AG09319 (cell line): ENCODE measurements at regions not wholly inside any gene's neighbourhood (a gene's known extent, or its start where the extent isn't known, plus 50 kb on each side); places are given as distances from the start of the nearest gene placed in this dataset.
"Not testable (repeated sequence)": the region's sequence is repeated elsewhere in the genome, so short reads cannot be mapped to it uniquely, and the experiment has no call there.

ENCODE experiments used
- DNase-seq: peaks from one replicate; pipeline ENCODE4 v3.0.0-alpha.2; 2010; ENCODE audit warnings: low read depth; ENCODE audit errors: extremely low read depth
- TF ChIP-seq, protein P1 (sequence below): IDR thresholded peaks from 2 replicates; pipeline ENCODE4 v1.5.1; 2011; ENCODE audit warnings: low read depth, mild to moderate bottlenecking, inconsistent platforms, low read length, moderate library complexity

DNA sequence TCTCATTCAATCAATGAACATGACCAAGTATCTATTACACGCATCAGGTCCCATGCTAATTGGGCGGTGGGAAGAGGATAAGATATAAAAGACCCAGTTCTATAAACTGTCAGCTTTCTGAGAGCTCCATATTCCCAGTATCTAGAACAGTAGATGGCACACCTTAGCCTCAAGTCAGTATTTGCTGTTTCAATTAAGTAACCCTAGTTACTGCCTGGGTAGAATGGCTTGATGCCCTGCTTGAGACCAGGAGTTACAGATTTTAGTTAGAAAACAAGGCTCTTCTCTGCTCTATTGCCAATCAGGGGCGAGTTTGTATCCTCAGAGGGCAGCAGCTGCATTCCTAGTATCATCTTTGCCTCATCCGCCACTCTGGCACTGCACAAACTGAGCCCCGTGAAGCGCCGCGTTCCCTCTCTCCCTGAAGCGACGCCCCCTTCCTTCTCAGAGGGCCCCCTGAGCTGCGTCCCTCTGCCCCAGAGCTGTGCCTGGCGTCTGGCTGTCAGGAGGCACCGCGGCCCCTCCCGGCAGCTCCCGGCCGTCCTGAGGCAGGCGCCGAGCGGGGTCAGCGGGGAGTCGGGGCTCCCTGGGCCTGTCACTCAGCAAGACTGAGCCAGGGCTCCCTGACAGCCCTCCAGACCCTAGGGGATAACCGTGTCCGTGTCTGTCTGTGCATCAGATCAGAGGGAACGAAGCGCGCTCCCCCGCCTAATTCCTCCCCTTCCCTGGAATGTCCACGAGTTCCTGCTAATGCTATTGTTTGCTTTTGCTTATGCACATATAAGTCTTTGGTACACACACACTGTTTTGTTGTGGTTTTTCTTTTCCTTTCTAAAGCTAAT is 212.4 kb upstream of the TTC29 start:
- TF ChIP-seq, protein P1, sequence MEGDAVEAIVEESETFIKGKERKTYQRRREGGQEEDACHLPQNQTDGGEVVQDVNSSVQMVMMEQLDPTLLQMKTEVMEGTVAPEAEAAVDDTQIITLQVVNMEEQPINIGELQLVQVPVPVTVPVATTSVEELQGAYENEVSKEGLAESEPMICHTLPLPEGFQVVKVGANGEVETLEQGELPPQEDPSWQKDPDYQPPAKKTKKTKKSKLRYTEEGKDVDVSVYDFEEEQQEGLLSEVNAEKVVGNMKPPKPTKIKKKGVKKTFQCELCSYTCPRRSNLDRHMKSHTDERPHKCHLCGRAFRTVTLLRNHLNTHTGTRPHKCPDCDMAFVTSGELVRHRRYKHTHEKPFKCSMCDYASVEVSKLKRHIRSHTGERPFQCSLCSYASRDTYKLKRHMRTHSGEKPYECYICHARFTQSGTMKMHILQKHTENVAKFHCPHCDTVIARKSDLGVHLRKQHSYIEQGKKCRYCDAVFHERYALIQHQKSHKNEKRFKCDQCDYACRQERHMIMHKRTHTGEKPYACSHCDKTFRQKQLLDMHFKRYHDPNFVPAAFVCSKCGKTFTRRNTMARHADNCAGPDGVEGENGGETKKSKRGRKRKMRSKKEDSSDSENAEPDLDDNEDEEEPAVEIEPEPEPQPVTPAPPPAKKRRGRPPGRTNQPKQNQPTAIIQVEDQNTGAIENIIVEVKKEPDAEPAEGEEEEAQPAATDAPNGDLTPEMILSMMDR = no peak; the same call in none of the 2 replicates
- no peak for DNase-seq

DNA sequence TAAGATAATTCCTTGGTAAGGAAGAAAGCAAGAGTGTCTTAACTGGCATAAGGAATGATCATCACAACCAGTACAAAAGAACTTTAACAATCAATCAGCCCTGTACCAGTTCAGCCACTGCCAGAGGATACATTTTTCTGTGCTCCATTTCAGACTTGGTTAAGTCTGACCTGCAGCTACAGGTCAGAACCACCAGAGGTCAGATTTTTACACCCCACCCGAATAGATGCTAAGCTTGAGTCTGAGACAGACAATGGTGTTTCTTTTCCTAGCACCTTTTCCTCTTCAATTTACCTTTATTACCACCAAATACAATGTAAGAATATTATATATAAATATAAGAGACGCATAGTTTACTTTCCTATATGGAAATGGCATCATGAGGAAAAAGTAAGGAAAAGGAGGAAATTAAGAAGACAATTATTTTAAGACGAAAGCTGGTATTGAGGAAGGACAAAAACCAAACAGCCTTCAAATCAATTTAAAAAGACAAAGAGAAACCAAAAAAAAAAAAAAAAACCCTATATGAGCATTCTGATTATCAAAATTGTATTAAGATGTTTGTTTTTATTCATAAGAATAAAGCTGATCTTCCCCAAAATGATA is 215.3 kb upstream of the TTC29 start:
- TF ChIP-seq, protein P1 = peak; percentile 81

DNA sequence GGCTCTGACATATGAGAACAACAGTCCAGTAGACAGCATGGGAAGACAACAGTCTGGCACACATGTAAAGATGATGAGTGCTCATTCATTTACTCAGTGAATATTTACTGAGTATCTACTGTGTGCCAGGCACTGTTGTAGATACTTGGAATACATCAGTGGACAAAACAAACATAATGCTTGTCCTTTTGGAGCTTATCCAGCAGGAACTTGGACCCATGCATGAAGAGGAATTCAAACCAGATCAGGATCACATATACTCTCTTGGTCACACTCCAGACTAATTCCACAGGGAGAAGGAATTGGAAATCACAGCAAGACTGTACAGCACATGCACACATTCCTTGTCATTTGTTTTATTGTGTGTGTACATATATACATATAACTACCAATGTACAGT is 217.6 kb upstream of the TTC29 start:
- DNase-seq = no peak
- TF ChIP-seq, protein P1 = no peak

More for the DNA sequence above, 215.3 kb upstream of the TTC29 start:
- peak; percentile 43 for DNase-seq

DNA sequence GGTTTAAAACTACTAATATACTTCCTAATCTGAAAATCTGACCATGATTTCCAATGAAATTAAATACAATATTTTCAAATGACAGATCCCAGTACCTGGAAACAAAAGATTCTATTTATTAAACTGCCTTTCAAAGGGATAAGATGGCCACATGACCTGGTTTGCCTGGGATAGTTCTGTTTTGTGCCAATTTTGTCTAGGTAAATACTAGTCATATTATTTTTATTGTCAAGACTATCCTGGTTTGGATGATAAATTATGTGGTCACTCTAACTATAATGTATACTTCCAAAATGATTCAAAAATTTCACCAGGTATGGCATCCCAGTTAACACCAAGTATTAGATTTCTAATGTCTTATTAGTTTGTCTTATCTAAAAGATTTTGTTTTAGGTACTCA is 222.5 kb upstream of the TTC29 start:
- DNase-seq = not testable (repeated sequence)

DNA sequence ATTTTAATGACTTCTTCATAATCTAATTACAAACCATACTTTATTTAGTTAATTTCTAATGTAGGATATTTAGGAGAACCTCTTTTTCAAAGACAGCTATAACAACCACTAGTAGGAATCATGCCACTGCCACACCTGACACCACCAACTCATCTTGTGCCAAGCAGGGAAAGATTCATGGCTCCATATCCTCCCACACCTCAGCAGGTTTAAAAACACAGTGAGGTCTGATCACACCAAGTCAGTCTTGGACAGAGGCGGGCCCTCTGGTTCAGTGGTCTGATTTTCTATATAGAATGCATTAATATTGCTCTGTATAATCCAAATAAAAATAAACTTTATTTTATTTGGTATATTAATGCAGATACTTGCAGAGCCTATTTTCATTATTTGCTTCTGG is 227.7 kb upstream of the TTC29 start:
- no peak for DNase-seq
- TF ChIP-seq, protein P1 = no peak

DNA sequence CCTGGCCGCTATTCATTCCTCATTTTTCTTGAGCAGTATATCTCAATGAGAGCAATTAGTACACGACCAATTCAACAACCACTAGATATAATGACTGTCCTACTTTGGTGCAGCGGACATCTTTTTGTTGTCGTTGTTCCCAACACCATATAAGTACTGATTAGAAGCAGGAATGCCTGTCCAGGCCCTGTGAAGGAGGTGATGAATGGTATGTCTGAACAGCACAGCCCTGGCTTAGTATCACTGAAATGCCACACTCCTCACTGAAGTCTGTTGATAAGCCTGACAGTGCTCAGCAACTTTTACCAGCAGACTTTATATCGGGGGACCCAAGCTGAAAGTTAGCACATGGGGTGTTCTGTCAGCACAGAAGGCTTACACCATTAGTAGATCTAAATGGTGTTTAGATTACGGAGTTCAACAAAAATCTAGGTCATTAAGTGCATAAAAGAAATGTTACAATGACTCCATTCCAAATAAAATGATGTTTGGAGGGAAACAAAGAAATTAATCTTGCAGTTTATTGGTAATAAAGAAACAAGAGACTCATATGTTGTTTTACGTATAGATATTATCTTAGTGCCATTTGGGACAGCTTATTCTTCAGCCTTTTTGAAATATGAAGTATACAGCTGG is 228.3 kb upstream of the TTC29 start:
- no peak for DNase-seq
- TF ChIP-seq, protein P1 = no peak

DNA sequence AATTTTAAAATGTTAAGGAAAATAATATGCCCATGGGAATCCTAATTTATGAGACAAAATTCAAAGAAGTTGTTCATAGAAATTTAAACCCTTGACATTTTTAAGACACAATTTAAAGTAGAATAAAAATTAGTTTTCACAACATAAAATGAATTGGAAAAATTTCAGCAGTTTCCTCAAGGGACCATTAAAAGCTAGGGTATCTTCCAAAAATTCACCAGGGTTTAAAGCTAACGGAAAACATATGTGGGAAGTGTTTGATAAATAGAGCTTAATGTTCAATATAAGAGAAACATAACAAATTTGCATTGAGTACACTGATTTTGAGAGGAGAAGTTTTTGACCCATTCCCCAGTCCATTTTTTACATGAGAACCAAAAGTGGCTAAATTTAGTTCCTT is 228.9 kb upstream of the TTC29 start:
- TF ChIP-seq, protein P1 = no peak
- DNase-seq = no peak
